KOPT-K1 (cell line): ENCODE measurements at regions not wholly inside any gene's neighbourhood (a gene's known extent, or its start where the extent isn't known, plus 50 kb on each side); places are given as distances from the start of the nearest gene placed in this dataset.

Source experiments
- H3K27ac ChIP-seq: fragments of 200-600 bp; sonication (generic); 2 replicates; pipeline ENCODE4 v1.5.1; 2016; ENCODE audit warnings: antibody characterized with exemption, mild to moderate bottlenecking, low read depth, low read length; ENCODE audit not compliant: poor library complexity, severe bottlenecking
- H3K36me3 ChIP-seq: fragments of 200-600 bp; sonication (generic); 2 replicates; pipeline ENCODE4 v1.5.1; 2017; ENCODE audit warnings: antibody characterized with exemption, mild to moderate bottlenecking, low read length, moderate library complexity; ENCODE audit not compliant: insufficient read depth
- H3K9me3 ChIP-seq: fragments of 200-600 bp; sonication (generic); 2 replicates; pipeline ENCODE4 v1.5.1; 2017; ENCODE audit warnings: antibody characterized with exemption, low read length, mild to moderate bottlenecking; ENCODE audit not compliant: insufficient read depth, poor library complexity, severe bottlenecking

- Histone ChIP-seq H3K9me3 (no peaks in the 10 kb centered on the region), H3K36me3 (no peaks in the 10 kb centered on the region), H3K27ac (no peak overlapping the region)
These were observed 145.4 kb upstream of the PLEKHG7 start for GRCh38 chr12:92557422-92557724.

GRCh38 chr12:92556637-92557421 lies 146.0 kb upstream of the PLEKHG7 start:
- Histone ChIP-seq H3K36me3 (no peaks in the 10 kb centered on the region), H3K27ac (peak overlapping the region; percentile 24), H3K9me3 (no peaks in the 10 kb centered on the region)

GRCh38 chr12:92556141-92556540 lies 146.6 kb upstream of the PLEKHG7 start:
- no peaks in the 10 kb centered on the region for H3K36me3 ChIP-seq
- H3K9me3 ChIP-seq, result no peaks in the 10 kb centered on the region
- H3K27ac ChIP-seq, result peak overlapping the region; percentile 24

- Histone ChIP-seq H3K36me3 (no peaks in the 10 kb centered on the region), H3K9me3 (no peaks in the 10 kb centered on the region), H3K27ac (no peak overlapping the region)
These were observed 148.4 kb upstream of the PLEKHG7 start for GRCh38 chr12:92554158-92555073.

GRCh38 chr12:92553389-92553788 lies 149.4 kb upstream of the PLEKHG7 start:
- Histone ChIP-seq H3K27ac (no peak overlapping the region), H3K9me3 (no peaks in the 10 kb centered on the region), H3K36me3 (no peaks in the 10 kb centered on the region)

- no peaks in the 10 kb centered on the region for H3K9me3 ChIP-seq
- H3K27ac ChIP-seq, result no peak overlapping the region
- no peaks in the 10 kb centered on the region for H3K36me3 ChIP-seq
These were observed 150.2 kb upstream of the PLEKHG7 start for GRCh38 chr12:92552412-92553108.

- no peak overlapping the region for H3K27ac ChIP-seq
- no peaks in the 10 kb centered on the region for H3K9me3 ChIP-seq
- H3K36me3 ChIP-seq, result no peaks in the 10 kb centered on the region
These were observed 150.9 kb upstream of the PLEKHG7 start for GRCh38 chr12:92551853-92552397.

GRCh38 chr12:92551210-92551609 lies 151.6 kb upstream of the PLEKHG7 start:
- Histone ChIP-seq H3K27ac (no peak overlapping the region), H3K9me3 (no peaks in the 10 kb centered on the region), H3K36me3 (no peaks in the 10 kb centered on the region)

- Histone ChIP-seq H3K27ac (no peak overlapping the region), H3K9me3 (no peaks in the 10 kb centered on the region), H3K36me3 (no peaks in the 10 kb centered on the region)
These were observed 152.1 kb upstream of the PLEKHG7 start for GRCh38 chr12:92550661-92551060.

- no peaks in the 10 kb centered on the region for H3K36me3 ChIP-seq
- H3K27ac ChIP-seq, result no peak overlapping the region
- H3K9me3 ChIP-seq, result no peaks in the 10 kb centered on the region
These were observed 152.5 kb upstream of the PLEKHG7 start for GRCh38 chr12:92550254-92550653.

- Histone ChIP-seq H3K36me3 (no peaks in the 10 kb centered on the region), H3K9me3 (no peaks in the 10 kb centered on the region), H3K27ac (no peak overlapping the region)
These were observed 153.3 kb upstream of the PLEKHG7 start for GRCh38 chr12:92549516-92549915.

- Histone ChIP-seq H3K9me3 (no peaks in the 10 kb centered on the region), H3K36me3 (no peaks in the 10 kb centered on the region), H3K27ac (no peak overlapping the region)
These were observed 154.9 kb upstream of the PLEKHG7 start for GRCh38 chr12:92547906-92548305.

- H3K36me3 ChIP-seq, result no peaks in the 10 kb centered on the region
- no peaks in the 10 kb centered on the region for H3K9me3 ChIP-seq
These were observed 155.4 kb upstream of the PLEKHG7 start for GRCh38 chr12:92547420-92547819.

GRCh38 chr12:92546635-92547348 lies 156.0 kb upstream of the PLEKHG7 start:
- no peak overlapping the region for H3K27ac ChIP-seq
- H3K9me3 ChIP-seq, result no peaks in the 10 kb centered on the region
- no peaks in the 10 kb centered on the region for H3K36me3 ChIP-seq

More at GRCh38 chr12:92547420-92547819, 155.4 kb upstream of the PLEKHG7 start:
- no peak overlapping the region for H3K27ac ChIP-seq
